SK-N-SH treated with all-trans-retinoic acid at 6 μM for 48 hours (cell line): ENCODE measurements at regions not wholly inside any gene's neighbourhood (a gene's known extent, or its start where the extent isn't known, plus 50 kb on each side); places are given as distances from the start of the nearest gene placed in this dataset.

Experiments
- CREB5 ChIP-seq: fragments of 250-450 bp; sonication (Bioruptor Pico); IDR thresholded peaks from 2 replicates; pipeline ENCODE4 v1.5.1; 2020; ENCODE audit warnings: low read depth, mild to moderate bottlenecking, moderate library complexity
- GLIS3 ChIP-seq: fragments of 250-450 bp; sonication (Bioruptor Pico); IDR thresholded peaks from 2 replicates; pipeline ENCODE4 v1.5.0; 2020; ENCODE audit warnings: mild to moderate bottlenecking, moderate library complexity
- ISL1 ChIP-seq: fragments of 250-450 bp; sonication (Bioruptor Pico); IDR thresholded peaks from 2 replicates; pipeline ENCODE4 v2.1.2; 2022; ENCODE audit warnings: mild to moderate bottlenecking, moderate library complexity
- OSR1 ChIP-seq: fragments of 250-450 bp; sonication (Bioruptor Pico); IDR thresholded peaks from 2 replicates; pipeline ENCODE4 v1.8.0; 2022; ENCODE audit warnings: moderate library complexity, mild to moderate bottlenecking, inconsistent platforms
- PATZ1 ChIP-seq: fragments of 250-450 bp; sonication (Bioruptor Pico); IDR thresholded peaks from 2 replicates; pipeline ENCODE4 v1.8.0; 2020; ENCODE audit warnings: mild to moderate bottlenecking, moderate library complexity, borderline replicate concordance
- POU6F1 ChIP-seq: fragments of 250-450 bp; sonication (Bioruptor Pico); IDR thresholded peaks from 2 replicates; pipeline ENCODE4 v1.8.0; 2021; ENCODE audit warnings: low read depth, mild to moderate bottlenecking, moderate library complexity, borderline replicate concordance
- PPARA ChIP-seq: fragments of 250-450 bp; sonication (Bioruptor Pico); IDR thresholded peaks from 2 replicates; pipeline ENCODE4 v1.5.0; 2020; ENCODE audit warnings: mild to moderate bottlenecking, borderline replicate concordance
- RARB ChIP-seq: fragments of 250-450 bp; sonication (Bioruptor Pico); IDR thresholded peaks from 2 replicates; pipeline ENCODE4 v1.8.0; 2021; ENCODE audit warnings: mild to moderate bottlenecking, moderate library complexity
- TCF4 ChIP-seq: fragments of 250-450 bp; sonication (Bioruptor Pico); IDR thresholded peaks from 2 replicates; pipeline ENCODE4 v1.8.0; 2021; ENCODE audit warnings: mild to moderate bottlenecking, moderate library complexity, borderline replicate concordance
- TOX ChIP-seq: fragments of 250-450 bp; sonication (Bioruptor Pico); IDR thresholded peaks from 2 replicates; pipeline ENCODE4 v1.8.0; 2021; ENCODE audit warnings: mild to moderate bottlenecking, moderate library complexity, borderline replicate concordance
- ZC3H10 ChIP-seq: fragments of 250-450 bp; sonication (Bioruptor Pico); IDR thresholded peaks from 2 replicates; pipeline ENCODE4 v1.5.1; 2021; ENCODE audit warnings: mild to moderate bottlenecking, moderate library complexity
- ZFP3 ChIP-seq: fragments of 250-450 bp; sonication (Bioruptor Pico); IDR thresholded peaks from 2 replicates; pipeline ENCODE4 v1.5.0; 2020; ENCODE audit warnings: mild to moderate bottlenecking, moderate library complexity
- ZNF8 ChIP-seq: fragments of 450-650 bp; formaldehyde crosslinking; IDR thresholded peaks from 2 replicates; pipeline ENCODE4 v1.5.0; 2020; ENCODE audit warnings: mild to moderate bottlenecking, moderate library complexity

GRCh38 chr7:79624336-79624735 is 170.9 kb upstream of the MAGI2 start:
- TF ChIP-seq ZFP3 (CRISPR knock-in tag) (no peak), PPARA (CRISPR knock-in tag) (no peak), ZNF8 (CRISPR knock-in tag) (no peak), GLIS3 (CRISPR knock-in tag) (no peak), ZC3H10 (CRISPR knock-in tag) (no peak), RARB (CRISPR knock-in tag) (no peak), PATZ1 (CRISPR knock-in tag) (no peak), OSR1 (CRISPR knock-in tag) (no peak), POU6F1 (CRISPR knock-in tag) (no peak), TOX (CRISPR knock-in tag) (no peak), ISL1 (CRISPR knock-in tag) (no peak), CREB5 (CRISPR knock-in tag) (no peak), TCF4 (CRISPR knock-in tag) (no peak)
